Neural cell (in vitro differentiated cells): ENCODE measurements at regions not wholly inside any gene's neighbourhood (a gene's known extent, or its start where the extent isn't known, plus 50 kb on each side); places are given as distances from the start of the nearest gene placed in this dataset.
A peak's percentile ranks its signal among the peaks of the same experiment; 100 is the strongest.

ENCODE experiments used
- CTCF ChIP-seq: fragments of 450-650 bp; IDR thresholded peaks from 2 replicates; pipeline ENCODE4 v1.5.1; 2014; ENCODE audit warnings: antibody characterized with exemption, mild to moderate bottlenecking, moderate library complexity; ENCODE audit not compliant: poor library complexity, severe bottlenecking
- EP300 ChIP-seq: fragments of 450-650 bp; conservative IDR thresholded peaks from 2 replicates; pipeline ENCODE4 v1.6.1; 2014; ENCODE audit warnings: antibody characterized with exemption, mild to moderate bottlenecking, moderate library complexity; ENCODE audit not compliant: poor library complexity, severe bottlenecking
- EZH2 ChIP-seq: fragments of 200-600, 300-800 bp; shearing (Covaris generic), sonication (generic); IDR thresholded peaks from 2 replicates; pipeline ENCODE4 v1.6.1; 2014; ENCODE audit warnings: antibody characterized with exemption, low read length, borderline replicate concordance, mild to moderate bottlenecking; ENCODE audit not compliant: insufficient read depth, poor library complexity, severe bottlenecking
- POLR2AphosphoS5 ChIP-seq: IDR thresholded peaks from 2 replicates; pipeline ENCODE4 v1.6.1; 2012
- RAD21 ChIP-seq: fragments of 450-650 bp; conservative IDR thresholded peaks from 2 replicates; pipeline ENCODE4 v1.6.1; 2014; ENCODE audit warnings: antibody characterized with exemption, mild to moderate bottlenecking, moderate library complexity
- TAF1 ChIP-seq: IDR thresholded peaks from 2 replicates; pipeline ENCODE4 v1.6.1; 2012; ENCODE audit warnings: low read depth
- TF ChIP-seq, protein P1 (sequence below): IDR thresholded peaks from 2 replicates; pipeline ENCODE4 v1.6.1; 2012; ENCODE audit warnings: borderline replicate concordance

DNA sequence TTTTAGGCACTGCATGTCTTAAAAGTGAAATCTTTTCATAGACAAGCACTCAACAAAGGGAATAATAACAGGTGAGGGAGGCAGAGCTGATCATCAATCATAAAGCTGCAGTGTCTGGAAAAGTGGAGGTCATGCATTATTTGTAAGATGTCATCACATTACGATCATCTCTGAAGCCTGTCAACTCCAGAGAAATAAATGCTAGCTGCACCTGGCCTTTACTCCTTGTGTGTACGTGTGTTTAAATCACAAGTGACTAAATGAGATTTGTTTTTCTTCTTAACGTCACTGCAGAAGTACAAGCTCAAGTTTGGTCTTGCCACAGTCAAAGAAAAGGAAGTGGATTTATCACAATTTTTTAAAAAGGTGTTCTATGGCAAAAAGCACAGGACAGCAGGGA is 275.5 kb upstream of the SGK1 start:
- TF ChIP-seq TAF1 (no peak), CTCF (no peak), POLR2AphosphoS5 (peak; percentile 14), EP300 (peak; percentile 28), EZH2 (no peak), RAD21 (no peak)
- TF ChIP-seq, protein P1, sequence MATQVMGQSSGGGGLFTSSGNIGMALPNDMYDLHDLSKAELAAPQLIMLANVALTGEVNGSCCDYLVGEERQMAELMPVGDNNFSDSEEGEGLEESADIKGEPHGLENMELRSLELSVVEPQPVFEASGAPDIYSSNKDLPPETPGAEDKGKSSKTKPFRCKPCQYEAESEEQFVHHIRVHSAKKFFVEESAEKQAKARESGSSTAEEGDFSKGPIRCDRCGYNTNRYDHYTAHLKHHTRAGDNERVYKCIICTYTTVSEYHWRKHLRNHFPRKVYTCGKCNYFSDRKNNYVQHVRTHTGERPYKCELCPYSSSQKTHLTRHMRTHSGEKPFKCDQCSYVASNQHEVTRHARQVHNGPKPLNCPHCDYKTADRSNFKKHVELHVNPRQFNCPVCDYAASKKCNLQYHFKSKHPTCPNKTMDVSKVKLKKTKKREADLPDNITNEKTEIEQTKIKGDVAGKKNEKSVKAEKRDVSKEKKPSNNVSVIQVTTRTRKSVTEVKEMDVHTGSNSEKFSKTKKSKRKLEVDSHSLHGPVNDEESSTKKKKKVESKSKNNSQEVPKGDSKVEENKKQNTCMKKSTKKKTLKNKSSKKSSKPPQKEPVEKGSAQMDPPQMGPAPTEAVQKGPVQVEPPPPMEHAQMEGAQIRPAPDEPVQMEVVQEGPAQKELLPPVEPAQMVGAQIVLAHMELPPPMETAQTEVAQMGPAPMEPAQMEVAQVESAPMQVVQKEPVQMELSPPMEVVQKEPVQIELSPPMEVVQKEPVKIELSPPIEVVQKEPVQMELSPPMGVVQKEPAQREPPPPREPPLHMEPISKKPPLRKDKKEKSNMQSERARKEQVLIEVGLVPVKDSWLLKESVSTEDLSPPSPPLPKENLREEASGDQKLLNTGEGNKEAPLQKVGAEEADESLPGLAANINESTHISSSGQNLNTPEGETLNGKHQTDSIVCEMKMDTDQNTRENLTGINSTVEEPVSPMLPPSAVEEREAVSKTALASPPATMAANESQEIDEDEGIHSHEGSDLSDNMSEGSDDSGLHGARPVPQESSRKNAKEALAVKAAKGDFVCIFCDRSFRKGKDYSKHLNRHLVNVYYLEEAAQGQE, result no peak
